Neural cell (in vitro differentiated cells): ENCODE measurements at regions not wholly inside any gene's neighbourhood (a gene's known extent, or its start where the extent isn't known, plus 50 kb on each side); places are given as distances from the start of the nearest gene placed in this dataset.
A peak's percentile ranks its signal among the peaks of the same experiment; 100 is the strongest.

Source experiments
- H2AFZ ChIP-seq: fragments of 200-600, 300-800 bp; sonication (generic), shearing (Covaris generic); 2 replicates; pipeline ENCODE4 v1.6.0; 2014; ENCODE audit warnings: low read depth, mild to moderate bottlenecking, antibody characterized with exemption, low read length, moderate library complexity
- H3F3A ChIP-seq: fragments of 200-600 bp; shearing (Covaris generic); 2 replicates; pipeline ENCODE4 v1.6.1; 2016; ENCODE audit warnings: mild to moderate bottlenecking, moderate library complexity, mixed read lengths, antibody characterized with exemption, low read length; ENCODE audit not compliant: insufficient read depth, poor library complexity, severe bottlenecking
- H3K27ac ChIP-seq: fragments of 200-600, 300-800 bp; sonication (generic), shearing (Covaris generic); 2 replicates; pipeline ENCODE4 v1.5.1; 2014; ENCODE audit warnings: mild to moderate bottlenecking, low read length, moderate library complexity
- H3K27me3 ChIP-seq: fragments of 300-800, 200-600 bp; sonication (generic), shearing (Covaris generic); 2 replicates; pipeline ENCODE4 v1.6.0; 2014; ENCODE audit warnings: mild to moderate bottlenecking, low read depth, low read length, moderate library complexity; ENCODE audit not compliant: insufficient read depth
- H3K36me3 ChIP-seq: fragments of 300-800, 200-600 bp; sonication (generic), shearing (Covaris generic); 2 replicates; pipeline ENCODE4 v1.5.1; 2014; ENCODE audit warnings: mild to moderate bottlenecking, antibody characterized with exemption, low read length, moderate library complexity; ENCODE audit not compliant: insufficient read depth
- H3K4me2 ChIP-seq: fragments of 300-800, 200-600 bp; sonication (generic), shearing (Covaris generic); 2 replicates; pipeline ENCODE4 v1.6.0; 2014; ENCODE audit warnings: mild to moderate bottlenecking, low read length
- H3K4me3 ChIP-seq: fragments of 300-800, 200-600 bp; sonication (generic), shearing (Covaris generic); 2 replicates; pipeline ENCODE4 v1.5.1; 2014; ENCODE audit warnings: mild to moderate bottlenecking, low read length, moderate library complexity
- H3K79me2 ChIP-seq: fragments of 200-600 bp; shearing (Covaris generic); replicated peaks from 2 replicates; pipeline ENCODE4 v1.6.0; 2014; ENCODE audit warnings: mild to moderate bottlenecking, low read length, moderate library complexity; ENCODE audit not compliant: insufficient read depth
- H3K9ac ChIP-seq: fragments of 300-800, 200-600 bp; sonication (generic), shearing (Covaris generic); 2 replicates; pipeline ENCODE4 v1.6.1; 2016; ENCODE audit warnings: mild to moderate bottlenecking, low read length, mixed read lengths
- H3K9me2 ChIP-seq: fragments of 200-600 bp; shearing (Covaris generic); 2 replicates; pipeline ENCODE4 v1.6.1; 2016; ENCODE audit warnings: mild to moderate bottlenecking, low read length, mixed read lengths; ENCODE audit not compliant: insufficient read depth
- H3K9me3 ChIP-seq: fragments of 200-600, 300-800 bp; sonication (generic), shearing (Covaris generic); 2 replicates; pipeline ENCODE4 v1.6.1; 2016; ENCODE audit warnings: mild to moderate bottlenecking, mixed run types, low read length, moderate library complexity, mixed read lengths
- H4K20me1 ChIP-seq: fragments of 200-600 bp; shearing (Covaris generic); 2 replicates; pipeline ENCODE4 v1.6.1; 2016; ENCODE audit warnings: mild to moderate bottlenecking, mixed run types; ENCODE audit not compliant: insufficient read depth
- CTCF ChIP-seq: fragments of 450-650 bp; IDR thresholded peaks from 2 replicates; pipeline ENCODE4 v1.5.1; 2014; ENCODE audit warnings: antibody characterized with exemption, mild to moderate bottlenecking, moderate library complexity; ENCODE audit not compliant: poor library complexity, severe bottlenecking
- EP300 ChIP-seq: fragments of 450-650 bp; conservative IDR thresholded peaks from 2 replicates; pipeline ENCODE4 v1.6.1; 2014; ENCODE audit warnings: antibody characterized with exemption, mild to moderate bottlenecking, moderate library complexity; ENCODE audit not compliant: poor library complexity, severe bottlenecking
- EZH2 ChIP-seq: fragments of 200-600, 300-800 bp; shearing (Covaris generic), sonication (generic); IDR thresholded peaks from 2 replicates; pipeline ENCODE4 v1.6.1; 2014; ENCODE audit warnings: antibody characterized with exemption, low read length, borderline replicate concordance, mild to moderate bottlenecking; ENCODE audit not compliant: insufficient read depth, poor library complexity, severe bottlenecking
- MXI1 ChIP-seq: fragments of 450-650 bp; conservative IDR thresholded peaks from 2 replicates; pipeline ENCODE4 v1.6.1; 2014; ENCODE audit warnings: antibody characterized with exemption, mild to moderate bottlenecking; ENCODE audit not compliant: poor library complexity, severe bottlenecking
- POLR2AphosphoS5 ChIP-seq: IDR thresholded peaks from 2 replicates; pipeline ENCODE4 v1.6.1; 2012
- RAD21 ChIP-seq: fragments of 450-650 bp; conservative IDR thresholded peaks from 2 replicates; pipeline ENCODE4 v1.6.1; 2014; ENCODE audit warnings: antibody characterized with exemption, mild to moderate bottlenecking, moderate library complexity
- REST ChIP-seq: IDR thresholded peaks from 2 replicates; pipeline ENCODE4 v1.6.1; 2012; ENCODE audit warnings: borderline replicate concordance
- SMC3 ChIP-seq: fragments of 450-650 bp; conservative IDR thresholded peaks from 2 replicates; pipeline ENCODE4 v1.6.1; 2014; ENCODE audit warnings: antibody characterized with exemption, mild to moderate bottlenecking, moderate library complexity; ENCODE audit not compliant: poor library complexity
- TAF1 ChIP-seq: IDR thresholded peaks from 2 replicates; pipeline ENCODE4 v1.6.1; 2012; ENCODE audit warnings: low read depth

GRCh38 chr13:21979161-21979806, 308.4 kb downstream of the FGF9 start:
- no peak overlapping the region for H3K9ac ChIP-seq
- no peak overlapping the region for H3K4me3 ChIP-seq
- no peak overlapping the region for H3K27ac ChIP-seq
- no peaks in the 10 kb centered on the region for H3K9me2 ChIP-seq
- H3K27me3 ChIP-seq: no peaks in the 10 kb centered on the region
- no peaks in the 10 kb centered on the region for H3K36me3 ChIP-seq
- no peak overlapping the region for H3K4me2 ChIP-seq
- no peaks in the 10 kb centered on the region for H3K9me3 ChIP-seq
- TF ChIP-seq EP300: peak; percentile 73
- no peak for TF ChIP-seq SMC3
- no peak for TF ChIP-seq REST
- peak; percentile 99 for TF ChIP-seq POLR2AphosphoS5
- no peak for TF ChIP-seq CTCF
- peak; percentile 41 for TF ChIP-seq MXI1
- TF ChIP-seq RAD21: peak; percentile 25
- TF ChIP-seq EZH2: no peak
- TF ChIP-seq TAF1: no peak
- H2AFZ ChIP-seq: no peak overlapping the region
- no peaks in the 10 kb centered on the region for H3K79me2 ChIP-seq
- H3F3A ChIP-seq: no peaks in the 10 kb centered on the region
- H4K20me1 ChIP-seq: no peaks in the 10 kb centered on the region

- no peaks in the 10 kb centered on the region for H3K9me2 ChIP-seq
- no peak for TF ChIP-seq TAF1
- no peak overlapping the region for H3K9ac ChIP-seq
- H3K4me2 ChIP-seq: no peak overlapping the region
- H3F3A ChIP-seq: no peaks in the 10 kb centered on the region
- no peaks in the 10 kb centered on the region for H3K27me3 ChIP-seq
- H3K36me3 ChIP-seq: no peaks in the 10 kb centered on the region
- no peak overlapping the region for H3K27ac ChIP-seq
- no peaks in the 10 kb centered on the region for H3K79me2 ChIP-seq
- no peaks in the 10 kb centered on the region for H3K9me3 ChIP-seq
- no peak overlapping the region for H3K4me3 ChIP-seq
- no peaks in the 10 kb centered on the region for H4K20me1 ChIP-seq
- H2AFZ ChIP-seq: no peak overlapping the region
Observed at GRCh38 chr13:21980049-21980448, 309.2 kb downstream of the FGF9 start.
